Right ventricle myocardium inferior (tissue), 1 donor: ENCODE measurements at regions not wholly inside any gene's neighbourhood (a gene's known extent, or its start where the extent isn't known, plus 50 kb on each side); places are given as distances from the start of the nearest gene placed in this dataset.

Experiments used
- ATAC-seq: fragments of 200-7000 bp; cut with Tn5 transposase; one replicate; pipeline ENCODE4 v1.9.1; 2020; ENCODE audit warnings: mild to moderate bottlenecking, moderate library complexity
- DNase-seq: peaks from one replicate; pipeline ENCODE4 v3.0.0; 2021; ENCODE audit errors: missing footprints
- intact Hi-C: fragments of 100-400 bp; cut with DNase I; formaldehyde crosslinking; loops from one replicate; pipeline ENCODE4 v1.11.0; 2022
- donor health status: DM: no; HTN: yes; CAD: no; lungs with severe emphysema.

GRCh38 chr9:116027951-116028350 lies 125.6 kb upstream of the PAPPA start:
- DNase-seq (no peak), ATAC-seq (no peak)
- intact Hi-C loops: no loop called here

GRCh38 chr9:116030517-116030916 lies 123.1 kb upstream of the PAPPA start:
- intact Hi-C loops: no loop called here
- no peak for ATAC-seq

GRCh38 chr9:116032683-116033440 lies 120.7 kb upstream of the PAPPA start:
- intact Hi-C loops: no loop called here
- ATAC-seq (no peak), DNase-seq (no peak)

More at GRCh38 chr9:116030517-116030916, 123.1 kb upstream of the PAPPA start:
- DNase-seq: no peak

- no peak for DNase-seq
- intact Hi-C loops: no loop called here
- no peak for ATAC-seq
Measured at GRCh38 chr9:116039312-116039711, 114.3 kb upstream of the PAPPA start.

- no peak for DNase-seq
- intact Hi-C loops: no loop called here
- no peak for ATAC-seq
Measured at GRCh38 chr9:116039893-116040292, 113.7 kb upstream of the PAPPA start.

GRCh38 chr9:116042321-116042720 lies 111.3 kb upstream of the PAPPA start:
- intact Hi-C loops: no loop called here
- DNase-seq (no peak), ATAC-seq (peak; percentile 80)

GRCh38 chr9:116045083-116045482 lies 108.5 kb upstream of the PAPPA start:
- intact Hi-C loops: no loop called here
- ATAC-seq: no peak

GRCh38 chr9:116048081-116048480 lies 105.5 kb upstream of the PAPPA start:
- DNase-seq: no peak
- intact Hi-C loops: no loop called here
- no peak for ATAC-seq

More at GRCh38 chr9:116045083-116045482, 108.5 kb upstream of the PAPPA start:
- DNase-seq: no peak

- intact Hi-C loops: no loop called here
- no peak for ATAC-seq
Measured at GRCh38 chr9:116049456-116049855, 104.1 kb upstream of the PAPPA start.

GRCh38 chr9:116051528-116051927 lies 102.1 kb upstream of the PAPPA start:
- DNase-seq (no peak), ATAC-seq (no peak)
- intact Hi-C loops: no loop called here

More at GRCh38 chr9:116049456-116049855, 104.1 kb upstream of the PAPPA start:
- DNase-seq: no peak

- no peak for ATAC-seq
- intact Hi-C loops: no loop called here
Measured at GRCh38 chr9:116055536-116055935, 98.1 kb upstream of the PAPPA start.

GRCh38 chr9:116057371-116057770 lies 96.2 kb upstream of the PAPPA start:
- no peak for DNase-seq
- ATAC-seq: no peak
- intact Hi-C loops: no loop called here

More at GRCh38 chr9:116055536-116055935, 98.1 kb upstream of the PAPPA start:
- no peak for DNase-seq

- intact Hi-C loops: no loop called here
- DNase-seq (no peak), ATAC-seq (no peak)
Measured at GRCh38 chr9:116058421-116058820, 95.2 kb upstream of the PAPPA start.

- no peak for DNase-seq
- intact Hi-C loops: no loop called here
- ATAC-seq: no peak
Measured at GRCh38 chr9:116059466-116059865, 94.1 kb upstream of the PAPPA start.

- ATAC-seq (no peak), DNase-seq (no peak)
- intact Hi-C loops: no loop called here
Measured at GRCh38 chr9:116060631-116061030, 93.0 kb upstream of the PAPPA start.

GRCh38 chr9:116061546-116062205 lies 91.9 kb upstream of the PAPPA start:
- intact Hi-C loops: no loop called here
- no peak for ATAC-seq

GRCh38 chr9:116062206-116062550 lies 91.4 kb upstream of the PAPPA start:
- DNase-seq: no peak
- no peak for ATAC-seq
- intact Hi-C loops: no loop called here

More at GRCh38 chr9:116061546-116062205, 91.9 kb upstream of the PAPPA start:
- DNase-seq: no peak

GRCh38 chr9:116064970-116065369 lies 88.6 kb upstream of the PAPPA start:
- ATAC-seq (no peak), DNase-seq (no peak)
- intact Hi-C loops: no loop called here

GRCh38 chr9:116066221-116066620 lies 87.4 kb upstream of the PAPPA start:
- DNase-seq (no peak), ATAC-seq (no peak)
- intact Hi-C loops: no loop called here

GRCh38 chr9:116067566-116067965 lies 86.0 kb upstream of the PAPPA start:
- intact Hi-C loops: no loop called here
- DNase-seq (no peak), ATAC-seq (no peak)
